ENCODE measurements at regions not wholly inside any gene's neighbourhood (a gene's known extent, or its start where the extent isn't known, plus 50 kb on each side); places are given as distances from the start of the nearest gene placed in this dataset.
"Not testable (repeated sequence)": the region's sequence is repeated elsewhere in the genome, so short reads cannot be mapped to it uniquely, and the experiment has no call there.

GRCh38 chr7:153107826-153108225 lies 348.3 kb downstream of the ACTR3B start:
- no peak for DNase-seq (ENCODE audit: extremely low spot score, unreplicated experiment)
- H3K4me1 Mint-ChIP-seq (ENCODE audit: unreplicated experiment), result no peaks in the 10 kb centered on the region
- peaks cover 8% of the 10 kb centered on the region for H3K27me3 Mint-ChIP-seq
- no peaks in the 10 kb centered on the region for H3K9me3 Mint-ChIP-seq
- no peak overlapping the region for H3K27ac Mint-ChIP-seq
- no peak overlapping the region for H3K4me3 Mint-ChIP-seq
- TF ChIP-seq CTCF (conservative IDR thresholded peaks at IDR 0.05), result no peak
- no peaks in the 10 kb centered on the region for H3K36me3 Mint-ChIP-seq

- H3K4me3 Mint-ChIP-seq, result no peak overlapping the region
- no peaks in the 10 kb centered on the region for H3K36me3 Mint-ChIP-seq
- no peaks in the 10 kb centered on the region for H3K9me3 Mint-ChIP-seq
- DNase-seq (ENCODE audit: extremely low spot score, unreplicated experiment), result no peak
- no peak overlapping the region for H3K27ac Mint-ChIP-seq
- no peak for TF ChIP-seq CTCF (conservative IDR thresholded peaks at IDR 0.05)
- H3K27me3 Mint-ChIP-seq, result peaks cover 3% of the 10 kb centered on the region
- no peaks in the 10 kb centered on the region for H3K4me1 Mint-ChIP-seq (ENCODE audit: unreplicated experiment)
These were observed 350.0 kb downstream of the ACTR3B start for GRCh38 chr7:153109566-153109965.

- DNase-seq (ENCODE audit: extremely low spot score, unreplicated experiment), result no peak
- Mint-ChIP-seq H3K9me3 (no peaks in the 10 kb centered on the region), H3K4me3 (no peak overlapping the region), H3K36me3 (no peaks in the 10 kb centered on the region), H3K27ac (no peak overlapping the region), H3K4me1 (ENCODE audit: unreplicated experiment) (no peaks in the 10 kb centered on the region), H3K27me3 (peaks cover 1% of the 10 kb centered on the region)
- no peak for TF ChIP-seq CTCF (conservative IDR thresholded peaks at IDR 0.05)
These were observed 351.1 kb downstream of the ACTR3B start for GRCh38 chr7:153110606-153111005.

GRCh38 chr7:153122255-153122654 lies 362.7 kb downstream of the ACTR3B start:
- H3K27ac Mint-ChIP-seq; H3K4me1 Mint-ChIP-seq (ENCODE audit: unreplicated experiment); H3K9me3 Mint-ChIP-seq; H3K36me3 Mint-ChIP-seq; H3K27me3 Mint-ChIP-seq; DNase-seq (ENCODE audit: extremely low spot score, unreplicated experiment); H3K4me3 Mint-ChIP-seq: not testable (repeated sequence)

- no peak overlapping the region for H3K27ac Mint-ChIP-seq
- no peak for TF ChIP-seq CTCF (conservative IDR thresholded peaks at IDR 0.05)
- H3K4me1 Mint-ChIP-seq (ENCODE audit: unreplicated experiment), result no peaks in the 10 kb centered on the region
- no peak overlapping the region for H3K4me3 Mint-ChIP-seq
- DNase-seq (ENCODE audit: extremely low spot score, unreplicated experiment), result no peak
- no peaks in the 10 kb centered on the region for H3K9me3 Mint-ChIP-seq
- no peaks in the 10 kb centered on the region for H3K27me3 Mint-ChIP-seq
- no peaks in the 10 kb centered on the region for H3K36me3 Mint-ChIP-seq
These were observed 370.5 kb downstream of the ACTR3B start for GRCh38 chr7:153130052-153130451.

- H3K9me3 Mint-ChIP-seq, result peaks cover 8% of the 10 kb centered on the region
- H3K27me3 Mint-ChIP-seq, result no peaks in the 10 kb centered on the region
- H3K4me1 Mint-ChIP-seq (ENCODE audit: unreplicated experiment), result no peaks in the 10 kb centered on the region
- TF ChIP-seq CTCF (conservative IDR thresholded peaks at IDR 0.05), result no peak
- H3K4me3 Mint-ChIP-seq, result no peak overlapping the region
- no peaks in the 10 kb centered on the region for H3K36me3 Mint-ChIP-seq
- no peak overlapping the region for H3K27ac Mint-ChIP-seq
- DNase-seq (ENCODE audit: extremely low spot score, unreplicated experiment), result no peak
These were observed 392.2 kb downstream of the ACTR3B start for GRCh38 chr7:153151766-153152165.
